NK-92 treated with Interleukin-12 subunit alpha and Interleukin-12 subunit beta, amount 100 ng/mL, for 24 hours (cell line): ENCODE measurements at regions not wholly inside any gene's neighbourhood (a gene's known extent, or its start where the extent isn't known, plus 50 kb on each side); places are given as distances from the start of the nearest gene placed in this dataset.

Source experiments
- DNase-seq: peaks from one replicate; lab custom pipeline; 2025; lab: John Stamatoyannopoulos, UW

DNA sequence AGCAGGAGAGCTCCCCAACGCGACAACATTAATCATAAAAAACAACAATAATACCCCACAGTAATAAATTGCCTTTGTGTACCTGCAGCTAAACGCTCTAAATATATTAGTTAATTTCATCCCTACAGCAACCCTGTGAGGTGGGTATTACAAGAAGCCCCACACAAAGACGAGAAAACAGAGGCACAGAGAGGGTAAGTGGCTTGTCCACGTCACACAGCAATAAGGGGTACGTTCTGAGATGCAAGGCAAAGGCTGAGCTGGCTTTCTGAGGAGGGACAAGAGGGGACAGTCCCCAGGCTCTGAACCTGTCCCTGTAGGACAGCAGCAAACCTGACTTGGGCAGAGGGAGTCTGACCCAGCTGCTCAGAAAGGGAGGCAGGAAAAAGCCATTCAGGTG lies 78.2 kb downstream of the NCOR2 start:
- DNase-seq: no peak

DNA sequence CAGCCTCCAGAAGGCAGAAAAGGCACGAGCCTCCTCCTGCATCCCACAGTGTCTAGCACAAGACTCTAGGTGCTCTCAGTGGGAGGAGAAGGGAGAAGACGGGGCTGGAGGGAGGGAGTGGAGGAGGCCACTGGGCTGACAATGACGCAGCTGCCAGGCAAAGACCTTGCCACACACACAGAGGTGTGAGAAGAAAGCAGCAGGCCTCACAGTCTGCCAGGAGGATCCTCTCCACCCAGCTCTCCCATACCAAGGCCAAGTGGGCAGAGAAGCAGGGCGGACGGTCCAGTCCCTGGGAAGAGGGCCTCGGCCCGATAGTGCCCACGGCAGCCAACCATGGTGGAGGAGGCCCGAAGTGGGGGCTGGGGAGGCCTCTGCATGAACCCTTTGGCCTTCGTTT lies 78.9 kb downstream of the NCOR2 start:
- no peak for DNase-seq

DNA sequence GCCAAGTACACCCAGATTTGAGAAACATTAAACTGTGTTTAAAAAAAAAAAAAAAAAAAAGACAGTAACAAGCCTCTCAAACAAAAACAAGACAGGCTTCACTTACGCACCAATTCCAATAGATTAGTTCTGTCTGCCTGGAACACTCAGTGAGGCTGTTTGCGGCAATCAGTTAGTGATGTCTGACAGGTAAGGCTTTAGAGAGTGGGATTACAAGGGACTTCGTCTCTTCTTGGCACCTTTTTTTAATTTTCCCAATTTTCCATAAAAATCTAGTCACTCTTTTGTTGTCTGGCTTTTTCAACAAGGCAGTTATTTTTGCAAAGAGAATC lies 79.6 kb downstream of the NCOR2 start:
- no peak for DNase-seq

DNA sequence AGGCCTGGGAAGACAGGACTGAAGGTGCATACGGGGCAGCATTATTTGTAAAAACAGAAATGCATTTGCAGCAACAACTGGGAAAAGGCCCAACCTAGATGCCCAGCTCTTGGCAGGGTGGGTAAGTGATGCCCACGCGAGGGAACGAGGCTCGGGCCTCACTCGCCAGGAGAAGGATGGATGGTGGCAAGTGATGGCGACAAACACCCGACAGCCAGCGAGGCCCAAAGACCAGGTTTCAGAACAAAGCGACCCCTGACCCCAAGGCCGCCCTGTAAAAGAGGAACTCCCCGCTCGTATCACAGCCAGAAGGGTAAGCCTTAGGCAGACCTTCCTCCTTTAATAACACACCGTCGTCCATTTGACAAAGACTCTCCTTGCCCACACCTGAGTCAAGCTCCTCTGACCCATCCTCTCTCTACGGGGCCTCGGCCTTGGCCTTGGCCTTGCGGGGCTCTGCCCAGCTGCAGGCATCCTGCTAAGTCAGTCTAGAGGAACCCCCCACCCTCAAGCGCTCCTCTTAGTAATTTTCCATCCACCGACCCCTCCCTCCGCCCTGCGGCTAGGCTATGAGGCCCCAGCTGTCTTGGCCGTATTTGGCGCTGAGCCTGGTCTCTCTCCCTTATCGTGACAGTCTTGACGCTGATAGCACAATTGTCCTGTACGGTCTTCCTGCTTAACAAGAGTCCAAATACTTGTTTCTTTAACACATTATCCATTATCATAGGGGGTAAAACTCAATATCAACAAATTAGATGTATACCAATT lies 80.2 kb downstream of the NCOR2 start:
- no peak for DNase-seq

DNA sequence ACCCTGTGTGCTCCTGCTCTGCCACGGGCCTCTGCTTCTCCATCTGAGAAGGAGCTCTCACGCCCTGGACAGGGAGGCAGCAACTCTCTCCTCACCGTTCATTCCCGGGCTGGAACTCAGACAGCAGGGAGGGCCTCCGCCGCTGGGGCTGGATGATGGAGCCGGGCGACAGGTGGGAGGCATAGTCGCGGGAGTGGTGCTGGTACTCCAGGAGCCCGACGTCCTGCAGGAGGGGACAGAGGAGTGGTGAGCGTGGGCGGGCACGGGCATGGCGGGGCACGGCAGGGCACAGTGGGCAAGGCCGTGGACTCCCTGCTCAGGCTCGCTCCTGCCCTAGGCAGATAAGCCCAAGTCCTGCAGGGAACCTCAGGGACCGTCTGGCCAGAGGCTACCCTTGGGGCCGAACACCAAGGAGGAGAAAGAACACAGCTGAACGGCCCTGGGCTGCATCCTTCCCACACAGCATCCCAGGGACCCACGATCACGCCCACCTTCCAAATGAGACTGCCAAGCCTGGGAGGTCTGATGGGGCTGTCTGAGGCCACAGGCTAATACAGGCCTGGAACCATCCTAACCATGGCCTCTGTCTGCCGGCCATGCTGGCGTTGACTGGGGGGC lies 81.0 kb downstream of the NCOR2 start:
- DNase-seq: no peak

DNA sequence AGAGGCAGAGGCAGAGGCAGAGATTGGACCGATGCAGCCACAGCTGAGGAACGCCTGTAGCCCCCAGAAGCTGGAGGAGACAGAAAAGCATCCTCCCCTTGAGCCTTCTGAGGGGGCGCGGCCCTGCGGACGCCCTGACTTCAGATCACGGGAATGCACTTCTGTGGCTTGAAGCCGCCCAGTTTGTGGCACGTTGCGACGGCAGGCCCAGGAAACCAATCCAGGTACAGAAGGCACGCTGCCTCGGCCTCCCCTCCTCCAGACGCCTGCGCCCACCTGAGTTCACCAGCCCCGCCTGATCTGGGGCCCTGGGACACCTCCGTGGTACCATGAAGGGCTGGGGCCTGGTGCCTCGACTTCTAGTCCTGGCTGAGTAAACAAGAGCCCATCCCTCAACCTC lies 82.0 kb downstream of the NCOR2 start:
- DNase-seq: no peak

DNA sequence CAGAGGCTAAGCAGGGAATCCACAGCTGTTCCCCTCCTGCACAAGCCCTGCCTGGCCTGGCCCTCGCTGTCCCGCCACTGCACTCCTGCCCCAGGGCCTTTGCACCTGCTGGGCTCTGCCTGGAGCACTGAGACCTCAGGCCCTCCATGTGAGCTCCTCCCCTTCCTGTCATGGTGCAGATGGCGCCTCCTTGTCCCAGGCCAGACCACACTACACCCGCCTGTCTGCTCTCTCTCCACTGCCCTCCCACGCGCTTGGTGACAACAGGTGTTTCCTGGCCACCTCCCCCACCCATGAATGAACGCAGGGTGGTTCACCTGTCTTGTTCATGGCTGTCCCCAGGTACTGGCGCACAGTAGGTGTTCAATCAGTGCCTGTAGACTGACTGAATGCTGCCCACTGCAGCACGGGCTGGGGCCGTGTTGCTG lies 82.9 kb downstream of the NCOR2 start:
- DNase-seq: no peak

DNA sequence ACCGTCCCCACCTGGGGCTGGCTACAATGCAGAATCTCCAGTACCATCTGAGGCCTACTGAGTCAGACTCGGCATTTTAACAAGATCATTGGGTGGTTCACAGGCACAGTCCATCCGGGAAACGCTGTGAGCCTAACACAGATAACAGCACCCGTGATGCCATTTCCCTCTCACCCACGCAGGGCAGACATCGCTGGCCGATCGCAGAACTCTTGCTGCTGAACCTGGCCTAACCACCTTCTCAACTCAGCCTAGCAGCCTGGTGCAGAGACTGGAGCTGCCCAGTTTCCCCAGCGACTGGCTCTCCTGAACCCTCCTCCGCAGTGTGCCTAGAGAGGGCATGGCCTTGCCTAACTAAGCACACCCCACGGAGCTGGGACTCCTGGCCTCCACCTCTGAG lies 83.3 kb downstream of the NCOR2 start:
- no peak for DNase-seq

DNA sequence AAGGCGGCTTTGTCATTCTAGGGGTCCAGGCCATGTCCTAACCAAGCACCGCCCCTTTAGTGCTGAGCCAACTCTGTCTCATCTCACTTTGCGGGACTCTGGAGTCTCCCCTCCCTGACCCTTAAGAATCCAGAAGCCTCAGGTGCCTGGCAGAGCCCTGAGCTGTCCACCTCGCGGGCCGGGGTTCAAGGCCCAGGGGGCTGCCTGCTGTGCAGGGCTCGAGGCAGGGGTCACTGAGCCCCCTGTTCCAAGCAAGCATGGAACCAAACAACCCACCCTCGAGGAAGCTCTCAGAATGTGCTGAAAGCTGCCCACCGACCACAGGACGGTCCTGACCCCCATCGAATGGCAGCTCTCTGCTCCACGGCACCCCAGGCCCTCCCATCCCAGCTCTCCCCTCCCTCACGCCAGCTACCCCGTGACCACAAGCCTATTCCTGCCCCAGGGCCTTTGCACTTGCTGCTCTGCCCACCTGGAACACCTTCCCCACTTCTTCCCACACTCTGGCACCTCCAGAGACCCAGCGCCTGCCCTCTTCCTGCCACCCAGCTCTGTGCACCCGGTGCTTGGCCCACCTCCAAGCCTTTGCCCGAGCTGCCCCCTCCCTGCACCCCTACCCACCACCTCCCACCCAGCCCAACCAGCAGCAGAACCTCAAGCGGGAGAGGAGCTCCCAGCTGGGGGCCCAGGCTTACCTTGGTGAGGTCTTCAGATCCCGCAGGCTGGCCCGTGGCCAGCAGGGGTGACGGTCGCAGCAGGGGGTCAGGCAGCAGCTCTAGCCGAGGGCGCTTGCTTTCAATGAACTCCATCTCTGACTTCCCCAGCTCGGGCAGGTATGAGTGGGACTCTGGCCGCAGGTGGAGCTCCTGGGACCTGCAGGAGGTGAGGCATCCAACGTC lies 84.3 kb downstream of the NCOR2 start:
- DNase-seq: no peak

DNA sequence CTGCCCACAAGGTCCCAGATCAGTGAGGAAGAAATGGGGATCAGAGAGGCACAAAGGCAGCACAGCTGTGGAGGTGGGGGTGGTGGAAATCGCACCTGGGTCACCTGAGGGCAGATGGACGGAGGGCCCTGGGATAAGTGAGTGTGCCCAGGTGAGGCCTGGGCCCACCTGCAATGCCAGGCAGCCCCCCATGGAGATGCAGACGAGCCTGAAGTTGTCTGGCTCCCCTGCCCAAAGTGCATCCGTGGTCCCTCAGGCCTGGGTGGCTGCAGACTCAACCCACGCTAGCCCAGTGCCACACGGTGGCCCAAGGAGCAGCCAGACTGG lies 84.9 kb downstream of the NCOR2 start:
- no peak for DNase-seq

DNA sequence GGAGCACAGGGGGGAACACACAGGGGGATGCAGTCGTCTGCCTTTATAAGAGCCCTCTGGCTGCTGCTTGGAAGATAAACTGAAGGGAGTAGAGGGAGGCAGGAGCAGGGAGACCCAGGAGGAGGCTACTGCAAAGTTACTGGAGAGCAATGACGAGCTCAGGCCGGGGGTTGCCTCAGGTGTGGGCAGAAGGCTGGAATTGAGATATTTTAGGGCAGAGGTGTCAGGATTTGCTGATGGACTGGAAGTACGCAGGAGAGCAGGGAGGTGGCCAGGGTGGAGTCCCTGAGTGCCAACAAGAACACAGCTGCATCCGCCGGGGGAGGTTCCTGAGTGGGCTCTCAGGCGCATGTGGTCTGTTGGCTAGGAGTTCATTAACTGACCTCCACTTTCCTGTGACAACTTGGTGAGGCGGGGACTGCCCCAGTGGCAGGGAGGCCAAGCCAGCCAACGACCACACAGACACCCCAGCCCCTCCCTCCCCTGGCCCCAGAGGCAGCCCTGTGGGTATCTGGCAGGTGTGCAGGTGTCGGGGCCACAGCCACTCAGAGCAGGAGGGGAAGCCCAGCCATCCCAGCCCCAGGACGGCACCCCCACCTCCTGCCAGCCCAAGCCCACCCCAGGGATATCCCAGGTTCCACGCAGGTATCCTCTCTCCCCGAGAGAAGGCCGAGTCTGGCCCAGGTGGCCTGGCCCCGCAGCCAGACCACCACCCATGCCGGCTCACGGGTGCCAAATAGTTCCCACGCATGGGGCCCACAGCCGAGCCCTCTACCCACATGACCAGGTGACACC lies 85.4 kb downstream of the NCOR2 start:
- no peak for DNase-seq

DNA sequence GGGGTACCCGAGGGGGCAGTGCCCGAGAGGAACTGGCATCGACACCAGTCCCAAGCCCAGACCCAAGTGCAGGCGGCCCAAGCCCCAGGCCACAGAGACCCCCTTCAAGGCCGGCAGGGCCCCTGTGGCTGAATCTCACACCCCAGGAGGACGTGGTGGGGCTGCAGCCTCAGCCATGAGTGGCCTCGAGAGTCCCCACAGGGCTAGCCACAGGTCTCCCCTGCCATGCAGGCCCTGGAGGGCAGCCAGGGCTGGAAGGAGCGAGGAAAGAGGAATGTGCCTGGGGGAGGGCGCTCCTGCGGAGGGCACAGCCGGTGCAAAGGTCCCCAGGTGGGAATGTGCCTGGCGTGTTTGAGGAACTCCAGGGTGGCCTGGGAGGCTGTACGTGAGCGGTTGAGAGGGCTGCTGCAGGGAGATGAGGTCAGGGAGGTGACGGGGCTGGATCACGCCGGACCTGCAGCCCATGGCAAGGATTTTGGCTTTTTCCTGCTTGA lies 86.1 kb downstream of the NCOR2 start:
- DNase-seq: no peak

DNA sequence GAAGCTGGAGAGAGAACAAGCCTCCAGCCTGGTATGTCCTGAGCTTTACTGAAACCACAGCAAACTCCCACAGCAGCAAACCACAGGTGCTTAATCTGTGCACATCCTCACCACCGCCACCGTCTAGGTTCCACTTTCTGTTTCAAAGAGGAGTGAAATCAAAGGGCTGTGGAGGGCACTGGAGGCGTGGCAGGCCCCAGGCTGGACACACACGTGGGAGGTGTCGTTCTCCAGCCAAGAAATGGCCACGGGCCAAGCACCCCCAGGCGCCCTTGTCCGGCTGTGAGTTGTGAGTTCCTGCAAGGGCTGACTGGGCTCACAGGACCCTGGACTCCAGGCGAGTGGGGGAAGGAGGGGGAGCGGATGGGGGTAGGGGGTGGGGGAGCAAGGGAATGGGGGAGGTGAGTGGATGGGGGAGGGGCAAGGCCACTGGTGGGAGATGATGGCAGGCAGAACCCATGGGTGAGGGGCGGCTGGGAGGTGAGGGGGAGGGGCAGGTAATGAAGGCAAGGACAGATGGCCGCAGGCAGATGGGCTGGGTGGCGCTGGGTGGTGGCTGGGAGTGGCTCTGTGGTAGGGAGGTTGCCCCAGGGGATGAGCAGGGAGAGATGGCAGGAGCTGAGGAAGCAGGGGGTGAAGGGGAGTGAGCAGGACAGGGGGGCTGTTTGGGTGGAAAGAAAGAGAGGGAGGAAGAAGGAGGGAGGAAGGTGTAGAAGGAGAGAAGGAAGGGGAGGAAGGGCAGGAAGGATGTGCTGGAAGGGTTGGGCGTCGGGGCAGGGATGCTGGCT lies 86.7 kb downstream of the NCOR2 start:
- no peak for DNase-seq

DNA sequence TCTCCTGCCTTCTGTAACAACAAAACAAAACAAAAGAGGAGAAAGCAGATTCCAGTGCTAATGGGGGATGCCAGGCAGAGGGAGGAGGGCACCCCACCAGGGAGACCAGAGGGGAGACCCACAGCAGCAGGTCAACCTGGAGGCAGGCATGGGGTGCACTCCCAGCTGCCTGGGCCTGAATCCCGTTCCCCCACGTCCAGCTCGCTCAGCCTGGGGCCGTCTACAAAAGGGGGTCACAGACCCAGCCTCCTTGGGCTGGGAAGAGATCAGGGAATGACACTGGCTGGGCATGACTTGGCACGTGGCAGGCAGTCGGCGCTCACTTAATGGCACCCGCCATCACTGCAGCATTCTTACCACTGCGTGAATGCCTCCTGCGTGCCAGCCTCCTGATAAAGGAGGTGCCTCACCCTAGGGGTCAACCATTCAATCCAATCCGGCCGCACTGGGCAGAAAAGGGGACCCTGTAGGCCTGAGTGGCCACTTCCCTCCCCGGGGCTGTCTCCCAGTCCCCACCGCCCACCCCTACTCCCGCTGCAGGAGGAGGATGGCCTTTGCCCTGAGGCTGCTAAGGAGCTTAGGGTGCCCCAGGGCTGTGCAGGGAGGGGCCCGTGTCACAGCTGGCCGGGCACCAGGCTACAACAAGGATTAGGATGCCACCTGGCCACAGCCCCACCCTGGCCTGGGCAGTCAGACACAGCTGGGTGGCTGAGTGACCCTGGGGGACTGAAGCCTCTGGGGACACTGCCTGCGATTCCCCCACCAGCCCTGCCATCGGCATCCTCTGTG lies 87.5 kb downstream of the NCOR2 start:
- no peak for DNase-seq

DNA sequence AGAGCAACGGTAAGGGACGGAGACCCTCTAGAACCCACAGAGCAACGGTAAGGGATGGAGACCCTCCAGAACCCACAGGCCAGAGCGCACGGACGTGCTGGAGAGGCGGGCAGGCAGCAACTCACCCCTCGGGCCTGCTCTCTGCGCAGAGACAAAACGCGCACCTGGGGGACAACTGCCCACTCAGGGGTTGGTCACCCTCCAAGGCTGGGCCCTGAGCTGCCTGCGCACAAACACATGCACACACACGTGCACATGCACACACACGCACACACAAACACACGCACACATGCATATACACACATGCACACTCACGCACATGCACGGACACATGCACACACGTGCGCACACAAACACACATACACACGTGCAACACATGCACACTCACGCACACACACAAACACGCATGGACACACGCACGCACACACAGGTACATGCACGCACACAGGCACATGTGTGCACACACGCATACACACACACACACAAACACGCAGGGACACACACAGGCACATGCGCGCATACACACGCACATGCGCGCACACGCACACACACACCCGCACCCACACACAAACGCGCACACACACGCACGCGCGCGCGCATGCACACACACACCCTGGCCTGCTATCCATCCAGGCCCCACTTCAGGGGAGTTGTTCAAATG lies 88.3 kb downstream of the NCOR2 start:
- DNase-seq: no peak

DNA sequence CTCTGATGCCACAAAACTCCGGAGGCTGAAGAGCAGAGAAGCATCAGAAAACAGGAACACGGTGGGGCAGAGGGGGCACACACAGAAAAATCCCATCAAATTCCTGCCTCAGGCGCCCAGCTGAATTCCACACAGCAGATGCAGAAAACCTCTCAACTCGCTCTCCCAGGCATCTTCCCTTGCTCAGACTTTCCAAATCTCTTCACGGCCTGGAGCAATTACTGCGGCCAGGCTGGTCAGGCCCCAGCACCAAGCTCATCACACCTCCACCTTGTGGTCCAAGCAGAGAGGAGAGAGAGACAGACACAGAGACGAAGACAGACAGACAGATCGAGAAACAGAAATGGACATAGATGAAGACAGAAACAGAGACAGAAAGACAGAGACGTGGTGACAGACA lies 89.0 kb downstream of the NCOR2 start:
- DNase-seq: no peak

DNA sequence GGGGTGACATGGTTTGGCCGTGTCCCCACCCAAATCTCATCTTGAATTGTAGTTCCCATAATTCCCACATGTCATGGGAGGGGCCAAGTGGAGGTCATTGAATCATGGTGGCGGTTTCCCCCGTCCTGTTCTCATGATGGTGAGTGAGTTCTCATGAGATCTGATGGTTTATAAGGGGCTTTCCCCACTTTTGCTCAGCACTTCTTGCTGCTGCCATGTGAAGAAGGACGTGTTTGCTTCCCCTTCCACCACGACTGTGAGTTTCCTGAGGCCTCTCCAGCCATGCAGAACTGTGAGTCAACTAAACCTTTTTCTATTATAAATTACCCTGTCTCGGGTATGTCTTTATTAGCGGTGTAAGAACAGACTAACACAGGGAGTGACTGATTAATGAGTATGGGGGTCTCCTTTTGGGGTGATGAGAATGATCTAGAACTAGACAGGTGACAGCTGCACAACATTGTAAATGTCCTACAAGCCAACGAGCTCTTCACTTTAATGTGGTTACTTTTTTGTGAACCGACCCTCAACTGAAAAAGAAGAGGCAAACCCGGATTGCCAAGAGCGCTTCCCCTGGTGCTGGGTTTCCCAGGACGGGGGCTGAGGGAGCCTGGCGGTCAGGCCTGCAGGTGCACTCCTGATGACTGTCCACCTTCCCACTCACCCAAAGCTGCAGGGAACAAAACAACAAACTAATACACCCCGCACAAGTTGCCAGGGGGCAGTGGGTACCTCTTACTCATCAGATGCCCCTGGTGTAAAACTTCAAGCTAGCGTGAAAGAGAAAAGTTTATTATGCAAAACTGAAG lies 90.1 kb downstream of the NCOR2 start:
- no peak for DNase-seq

DNA sequence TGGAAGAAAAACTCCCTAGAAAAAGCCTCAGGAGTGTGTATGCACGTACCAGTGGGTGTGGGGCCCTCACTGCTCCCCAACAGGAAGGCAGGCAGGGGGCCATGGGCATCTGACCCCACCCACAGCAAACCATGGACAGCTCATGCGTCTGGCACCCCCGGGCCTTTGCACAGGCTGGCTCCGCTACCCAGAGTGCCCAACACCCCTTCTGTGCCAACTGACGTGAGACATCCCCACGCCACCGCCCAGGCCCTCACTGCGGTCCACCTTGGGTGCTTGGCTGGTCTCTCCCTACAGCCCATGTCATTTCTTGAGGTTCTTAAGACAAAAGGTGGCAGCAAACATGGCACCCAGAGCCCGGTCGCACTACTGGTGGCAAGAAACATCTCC lies 91.4 kb downstream of the NCOR2 start:
- DNase-seq: no peak

DNA sequence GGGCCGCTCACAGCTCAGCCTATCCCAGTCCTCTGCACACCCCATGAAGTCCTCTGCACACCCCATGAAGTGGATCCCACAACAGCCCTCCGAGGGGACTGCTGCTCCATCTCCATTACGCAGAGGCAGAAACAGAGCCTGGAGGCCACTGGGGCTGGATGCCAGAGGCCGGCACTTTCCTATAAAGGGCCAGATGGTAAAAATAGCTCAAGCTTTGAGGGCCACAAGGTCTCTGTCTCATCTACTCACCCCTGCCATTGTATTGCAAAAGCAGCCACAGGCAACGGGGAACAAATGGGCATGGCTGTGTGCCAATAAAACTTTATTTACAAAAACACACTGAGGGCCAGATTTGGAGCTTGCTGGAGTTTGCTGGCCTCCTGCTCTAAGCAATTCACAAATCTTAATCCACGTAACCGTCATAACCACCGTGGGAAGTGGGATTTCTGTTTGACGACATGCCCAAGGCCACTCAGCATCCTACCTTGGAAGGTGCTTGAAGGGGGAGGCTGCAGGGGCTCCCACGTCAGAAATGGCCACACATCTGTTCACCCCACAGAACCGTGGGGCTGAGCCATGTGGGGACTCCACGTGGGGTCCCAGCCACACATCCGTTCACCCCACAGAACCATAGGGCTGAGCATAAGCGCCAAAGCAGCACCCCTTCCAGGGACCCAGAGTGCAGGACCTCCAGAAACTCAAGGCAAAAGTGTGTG lies 92.0 kb downstream of the NCOR2 start:
- DNase-seq: no peak
